GM13976 (cell line): ENCODE measurements at regions not wholly inside any gene's neighbourhood (a gene's known extent, or its start where the extent isn't known, plus 50 kb on each side); places are given as distances from the start of the nearest gene placed in this dataset.

ENCODE experiments used
- DNase-seq: peaks from one replicate; pipeline ENCODE4 v3.0.0; 2012; ENCODE audit warnings: low spot score
- in situ Hi-C: fragments of 300-500 bp; cut with MboI; formaldehyde crosslinking; loops from one replicate; pipeline ENCODE4 v1.12.0; 2022; ENCODE audit warnings: low sequenced_read_pairs, mixed read lengths, inconsistent platforms; ENCODE audit not compliant: unreplicated experiment
- TF ChIP-seq, protein P1 (sequence below): IDR thresholded peaks from 2 replicates; pipeline ENCODE4 v1.5.1; 2012; ENCODE audit warnings: borderline replicate concordance, mild to moderate bottlenecking; ENCODE audit not compliant: insufficient read depth; ENCODE audit errors: extremely low read depth, missing control alignments, control extremely low read depth

DNA sequence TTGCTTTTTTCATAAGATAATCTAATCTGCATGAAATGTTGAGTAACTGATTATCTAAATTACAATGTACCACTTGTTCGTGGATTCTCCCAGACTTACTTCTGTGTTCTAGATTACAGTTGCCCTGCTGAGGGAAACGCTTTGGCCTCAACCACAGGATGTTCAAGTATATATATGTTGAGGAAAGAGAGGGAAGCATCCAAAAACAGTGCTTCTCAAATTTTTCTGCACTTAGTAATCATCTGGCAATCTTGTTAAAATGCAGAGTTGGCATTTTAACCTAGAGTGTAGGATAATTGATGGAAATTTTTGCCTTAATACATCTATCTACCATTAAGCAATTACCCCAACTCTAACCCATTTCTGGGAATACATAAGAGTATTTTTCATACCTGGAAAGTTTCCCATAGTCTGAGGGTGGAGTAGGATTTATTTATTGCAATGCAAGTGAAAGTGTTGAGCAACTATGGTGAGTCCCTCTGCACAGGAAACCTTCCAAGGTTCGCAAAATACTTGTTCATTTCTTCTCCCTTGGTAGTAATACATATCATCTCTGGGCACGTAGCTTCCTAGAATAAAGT is 59.6 kb upstream of the C1GALT1 start:
- TF ChIP-seq, protein P1, sequence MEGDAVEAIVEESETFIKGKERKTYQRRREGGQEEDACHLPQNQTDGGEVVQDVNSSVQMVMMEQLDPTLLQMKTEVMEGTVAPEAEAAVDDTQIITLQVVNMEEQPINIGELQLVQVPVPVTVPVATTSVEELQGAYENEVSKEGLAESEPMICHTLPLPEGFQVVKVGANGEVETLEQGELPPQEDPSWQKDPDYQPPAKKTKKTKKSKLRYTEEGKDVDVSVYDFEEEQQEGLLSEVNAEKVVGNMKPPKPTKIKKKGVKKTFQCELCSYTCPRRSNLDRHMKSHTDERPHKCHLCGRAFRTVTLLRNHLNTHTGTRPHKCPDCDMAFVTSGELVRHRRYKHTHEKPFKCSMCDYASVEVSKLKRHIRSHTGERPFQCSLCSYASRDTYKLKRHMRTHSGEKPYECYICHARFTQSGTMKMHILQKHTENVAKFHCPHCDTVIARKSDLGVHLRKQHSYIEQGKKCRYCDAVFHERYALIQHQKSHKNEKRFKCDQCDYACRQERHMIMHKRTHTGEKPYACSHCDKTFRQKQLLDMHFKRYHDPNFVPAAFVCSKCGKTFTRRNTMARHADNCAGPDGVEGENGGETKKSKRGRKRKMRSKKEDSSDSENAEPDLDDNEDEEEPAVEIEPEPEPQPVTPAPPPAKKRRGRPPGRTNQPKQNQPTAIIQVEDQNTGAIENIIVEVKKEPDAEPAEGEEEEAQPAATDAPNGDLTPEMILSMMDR: no peak
- DNase-seq: no peak
- in situ Hi-C loops: loop anchor here (25.0 kb wide), 1 partner anchor 1090 kb away; no protein-coding TSS in a partner anchor

DNA sequence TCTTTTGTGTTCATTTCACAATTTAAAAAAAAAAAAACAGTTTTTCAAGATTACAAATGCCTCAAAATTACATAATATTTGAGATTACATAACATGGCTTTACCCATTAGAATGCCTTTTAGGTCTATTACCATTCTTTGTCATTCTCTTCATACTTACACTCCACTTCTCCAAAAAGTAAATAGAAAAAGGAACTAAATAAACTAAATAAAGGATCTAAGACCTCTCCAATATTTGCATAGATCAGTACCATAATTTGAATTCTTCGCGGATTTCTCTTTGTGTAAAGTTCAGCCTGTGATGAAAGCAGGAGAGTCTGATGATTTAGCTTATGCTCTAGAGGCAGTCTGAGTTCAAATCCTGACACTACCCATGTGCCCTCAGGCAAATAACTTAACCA is 56.4 kb upstream of the C1GALT1 start:
- in situ Hi-C loops: no loop called here
- TF ChIP-seq, protein P1: no peak
- DNase-seq: no peak

DNA sequence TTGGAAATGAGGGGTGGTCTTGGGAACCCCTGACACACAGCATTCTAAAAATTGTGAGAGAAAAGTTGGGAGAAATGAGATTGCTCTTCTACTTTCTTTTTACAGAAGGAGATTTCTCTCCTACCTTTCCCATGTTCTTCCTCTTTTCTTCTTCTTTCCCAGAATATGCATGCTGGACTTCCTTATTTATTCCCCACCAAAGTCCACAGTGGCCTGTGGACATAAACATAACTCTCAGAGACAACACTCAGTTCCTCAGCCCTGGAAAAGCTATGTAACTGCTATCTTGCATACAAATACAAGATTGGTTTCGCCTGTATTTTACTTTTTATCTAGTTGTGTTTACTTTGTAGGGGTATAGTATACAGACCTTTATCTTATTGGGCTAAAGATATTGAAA is 54.6 kb upstream of the C1GALT1 start:
- TF ChIP-seq, protein P1: no peak
- in situ Hi-C loops: no loop called here
- no peak for DNase-seq

DNA sequence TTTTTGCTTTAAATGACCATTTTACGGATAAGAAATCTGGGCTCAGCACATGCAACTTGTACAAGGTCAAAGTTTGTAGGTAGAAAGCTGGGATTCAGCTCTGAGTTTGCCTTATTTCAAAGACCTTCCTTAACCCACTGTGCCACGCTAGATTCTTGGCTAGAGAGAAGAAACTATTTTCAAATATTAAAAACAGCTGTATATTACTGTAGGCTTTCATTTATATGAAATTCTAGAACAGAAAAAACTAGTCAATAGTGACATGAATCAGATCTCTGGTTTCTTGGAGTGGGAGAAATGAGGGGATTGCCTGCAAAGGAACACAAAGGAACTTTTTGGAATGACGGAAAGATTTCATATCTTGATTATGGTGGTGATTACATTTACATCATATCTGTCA is 53.0 kb upstream of the C1GALT1 start:
- DNase-seq: no peak
- TF ChIP-seq, protein P1: no peak
- in situ Hi-C loops: no loop called here

DNA sequence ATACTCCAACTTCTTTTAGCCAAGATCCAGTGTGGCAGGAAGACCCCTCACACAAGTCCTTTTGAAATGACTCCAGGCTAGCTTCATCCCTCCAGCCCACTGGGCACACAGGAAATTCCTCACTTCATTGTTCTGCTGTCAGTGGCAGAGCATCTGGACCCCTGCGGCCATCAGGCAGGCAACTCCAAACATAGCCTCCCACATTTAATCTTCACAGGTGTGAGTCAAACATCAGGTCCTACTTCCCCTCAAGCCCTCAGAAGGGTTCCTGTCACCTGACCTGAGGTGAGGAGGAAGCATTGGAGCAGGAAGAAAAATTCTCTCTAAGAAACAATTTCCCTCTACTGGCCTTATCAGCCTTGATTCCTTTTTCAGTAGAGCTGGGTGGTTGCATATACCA is 51.1 kb upstream of the C1GALT1 start:
- TF ChIP-seq, protein P1: no peak

More for the DNA sequence above, 51.1 kb upstream of the C1GALT1 start:
- in situ Hi-C loops: no loop called here
- DNase-seq: no peak
